Ovary (tissue), 3 donors: ENCODE measurements at regions not wholly inside any gene's neighbourhood (a gene's known extent, or its start where the extent isn't known, plus 50 kb on each side); places are given as distances from the start of the nearest gene placed in this dataset.

Experiments
- POLR2A ChIP-seq: fragments of 450-650 bp; IDR thresholded peaks from one replicate; pipeline ENCODE4 v1.6.1; 2017; ENCODE audit warnings: antibody characterized with exemption, mild to moderate bottlenecking, moderate library complexity
- TF ChIP-seq, protein P1 (sequence below), 3 donors: fragments of 450-650 bp in 2 of 3; fragments of 200-600 bp in 1 of 3; IDR thresholded peaks; one replicate each; pipeline versions ENCODE4 v1.5.1 to v1.8.0; 2016 to 2022; ENCODE audit warnings: antibody characterized with exemption in 3 of 3, mild to moderate bottlenecking in 1 of 3
- donor health status: DM: no; HTN: no; CAD: no.

DNA sequence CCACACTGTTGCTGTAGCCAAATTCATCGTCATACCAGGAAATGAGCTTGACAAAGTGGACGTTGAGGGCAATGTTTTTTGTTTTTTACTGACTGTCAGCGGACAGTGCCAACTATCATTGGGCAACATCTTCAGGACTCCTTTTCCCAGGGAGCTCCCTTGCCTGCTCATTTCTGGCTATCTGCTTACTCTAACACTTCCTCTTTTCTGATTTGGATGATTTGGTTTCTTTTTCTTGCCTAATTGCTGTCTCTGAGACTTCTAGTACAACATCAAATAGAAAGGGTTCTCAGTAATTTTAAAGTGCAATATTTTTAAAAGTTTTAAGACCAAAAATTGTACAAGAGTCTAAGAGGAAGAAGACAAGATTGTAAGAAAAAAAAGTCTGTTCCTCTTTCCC is 92.0 kb upstream of the KLHL4 start:
- TF ChIP-seq, protein P1, sequence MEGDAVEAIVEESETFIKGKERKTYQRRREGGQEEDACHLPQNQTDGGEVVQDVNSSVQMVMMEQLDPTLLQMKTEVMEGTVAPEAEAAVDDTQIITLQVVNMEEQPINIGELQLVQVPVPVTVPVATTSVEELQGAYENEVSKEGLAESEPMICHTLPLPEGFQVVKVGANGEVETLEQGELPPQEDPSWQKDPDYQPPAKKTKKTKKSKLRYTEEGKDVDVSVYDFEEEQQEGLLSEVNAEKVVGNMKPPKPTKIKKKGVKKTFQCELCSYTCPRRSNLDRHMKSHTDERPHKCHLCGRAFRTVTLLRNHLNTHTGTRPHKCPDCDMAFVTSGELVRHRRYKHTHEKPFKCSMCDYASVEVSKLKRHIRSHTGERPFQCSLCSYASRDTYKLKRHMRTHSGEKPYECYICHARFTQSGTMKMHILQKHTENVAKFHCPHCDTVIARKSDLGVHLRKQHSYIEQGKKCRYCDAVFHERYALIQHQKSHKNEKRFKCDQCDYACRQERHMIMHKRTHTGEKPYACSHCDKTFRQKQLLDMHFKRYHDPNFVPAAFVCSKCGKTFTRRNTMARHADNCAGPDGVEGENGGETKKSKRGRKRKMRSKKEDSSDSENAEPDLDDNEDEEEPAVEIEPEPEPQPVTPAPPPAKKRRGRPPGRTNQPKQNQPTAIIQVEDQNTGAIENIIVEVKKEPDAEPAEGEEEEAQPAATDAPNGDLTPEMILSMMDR (IDR thresholded peaks at IDR 0.05): no peak
- TF ChIP-seq POLR2A: no peak
